ENCODE measurements at regions not wholly inside any gene's neighbourhood (a gene's known extent, or its start where the extent isn't known, plus 50 kb on each side); places are given as distances from the start of the nearest gene placed in this dataset.

DNA sequence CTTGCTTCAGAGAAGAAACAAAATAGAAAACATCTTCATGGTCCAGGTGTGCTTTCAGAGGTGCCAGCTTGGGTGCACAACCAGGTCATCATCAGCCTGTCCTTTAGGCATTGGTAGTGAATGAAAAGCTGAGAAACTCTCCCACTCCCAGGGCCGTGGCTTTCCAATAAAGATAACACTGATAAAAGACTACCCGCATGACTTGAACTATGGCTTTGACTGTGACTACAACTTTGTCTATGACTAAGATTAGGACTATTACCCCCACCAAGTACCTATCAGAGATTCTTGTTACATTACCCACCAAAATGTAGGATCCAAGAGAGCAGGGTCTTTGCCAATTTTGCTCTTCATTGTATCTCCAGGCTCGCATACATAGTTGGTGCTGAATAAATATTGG, 115.2 kb downstream of the EDEM1 start:
- TF ChIP-seq, protein P1, sequence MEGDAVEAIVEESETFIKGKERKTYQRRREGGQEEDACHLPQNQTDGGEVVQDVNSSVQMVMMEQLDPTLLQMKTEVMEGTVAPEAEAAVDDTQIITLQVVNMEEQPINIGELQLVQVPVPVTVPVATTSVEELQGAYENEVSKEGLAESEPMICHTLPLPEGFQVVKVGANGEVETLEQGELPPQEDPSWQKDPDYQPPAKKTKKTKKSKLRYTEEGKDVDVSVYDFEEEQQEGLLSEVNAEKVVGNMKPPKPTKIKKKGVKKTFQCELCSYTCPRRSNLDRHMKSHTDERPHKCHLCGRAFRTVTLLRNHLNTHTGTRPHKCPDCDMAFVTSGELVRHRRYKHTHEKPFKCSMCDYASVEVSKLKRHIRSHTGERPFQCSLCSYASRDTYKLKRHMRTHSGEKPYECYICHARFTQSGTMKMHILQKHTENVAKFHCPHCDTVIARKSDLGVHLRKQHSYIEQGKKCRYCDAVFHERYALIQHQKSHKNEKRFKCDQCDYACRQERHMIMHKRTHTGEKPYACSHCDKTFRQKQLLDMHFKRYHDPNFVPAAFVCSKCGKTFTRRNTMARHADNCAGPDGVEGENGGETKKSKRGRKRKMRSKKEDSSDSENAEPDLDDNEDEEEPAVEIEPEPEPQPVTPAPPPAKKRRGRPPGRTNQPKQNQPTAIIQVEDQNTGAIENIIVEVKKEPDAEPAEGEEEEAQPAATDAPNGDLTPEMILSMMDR (IDR thresholded peaks at IDR 0.05): no peak
- no peak for TF ChIP-seq EP300 (IDR thresholded peaks at IDR 0.05)
